Thyroid gland (tissue), 4 donors: ENCODE measurements at regions not wholly inside any gene's neighbourhood (a gene's known extent, or its start where the extent isn't known, plus 50 kb on each side); places are given as distances from the start of the nearest gene placed in this dataset.
"Not testable (repeated sequence)": the region's sequence is repeated elsewhere in the genome, so short reads cannot be mapped to it uniquely, and the experiment has no call there.

ENCODE experiments used
- DNase-seq, 2 donors: peaks; one replicate each; pipeline ENCODE4 v3.0.0-alpha.2; 2019
- H3K27ac ChIP-seq, 3 donors: fragments of 200-600 bp; sonication (generic); 1 replicate in 2 of 3; 2 replicates in 1 of 3; pipeline ENCODE4 v1.5.1; 2016 to 2019; ENCODE audit warnings: mild to moderate bottlenecking in 1 of 3, moderate library complexity in 1 of 3
- H3K27me3 ChIP-seq: fragments of 200-600 bp; sonication (generic); one replicate; pipeline ENCODE4 v1.5.1; 2019
- H3K36me3 ChIP-seq, 2 donors: fragments of 200-600 bp; sonication (generic); one replicate each; pipeline ENCODE4 v1.5.1; 2016 to 2019
- H3K4me1 ChIP-seq, 2 donors: fragments of 200-600 bp; sonication (generic); one replicate each; pipeline ENCODE4 v1.5.1; 2017 to 2019
- H3K4me3 ChIP-seq, 3 donors: fragments of 200-600 bp; sonication (generic); replicated peaks in 1 of 3; 1 replicate in 2 of 3; 2 replicates in 1 of 3; pipeline ENCODE4 v1.5.1; 2016; ENCODE audit warnings: mild to moderate bottlenecking in 1 of 3
- H3K9me3 ChIP-seq: fragments of 200-600 bp; sonication (generic); one replicate; pipeline ENCODE4 v1.5.1; 2017
- POLR2A ChIP-seq, 2 donors: fragments of 450-650 bp; IDR thresholded peaks; one replicate each; pipeline ENCODE4 v1.6.1; 2017; ENCODE audit warnings: antibody characterized with exemption in 2 of 2, mild to moderate bottlenecking in 2 of 2, moderate library complexity in 1 of 2
- WGBS, 2 donors: methylation state at CpG; one replicate each; pipeline ENCODE4 v1.1.5; 2017; 5-methylcytosine and 5-hydroxymethylcytosine counted together
- intact Hi-C: fragments of 100-400 bp; cut with DNase I; formaldehyde crosslinking; loops from one replicate; pipeline ENCODE4 v1.15.1; 2023
- TF ChIP-seq, protein P1 (sequence below), 6 experiments: fragments of 200-600 bp in 3 of 6; fragments of 450-650 bp in 3 of 6; sonication (generic) in 3 of 6; IDR thresholded peaks; one replicate each; pipeline ENCODE4 v1.5.1; 2016 to 2019; ENCODE audit warnings: antibody characterized with exemption in 6 of 6, mild to moderate bottlenecking in 2 of 6, inconsistent platforms in 1 of 6, moderate library complexity in 1 of 6

DNA sequence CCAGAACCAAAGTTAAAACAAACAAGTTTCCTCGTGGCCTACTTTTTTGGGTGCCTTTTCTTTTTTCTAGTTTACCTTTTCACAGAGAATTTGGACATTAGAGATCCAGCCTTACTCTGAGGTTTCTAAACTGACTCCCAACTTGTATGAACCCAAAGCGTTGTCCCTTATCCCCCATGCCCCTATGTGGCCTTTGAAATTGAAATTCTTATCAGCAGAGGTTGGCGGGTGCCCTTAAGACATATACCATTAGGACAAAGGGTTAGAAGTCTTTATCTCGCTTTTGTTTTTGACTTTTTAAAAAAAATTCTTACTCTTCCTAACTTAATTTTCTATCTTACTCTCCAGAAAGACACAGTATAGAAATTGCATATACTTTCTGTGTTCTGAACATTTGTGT lies 76.3 kb upstream of the C7orf33 start:
- Histone ChIP-seq H3K27ac (no peak overlapping the region), H3K27me3 (no peaks in the 10 kb centered on the region), H3K9me3 (no peaks in the 10 kb centered on the region), H3K4me3 (no peak overlapping the region), H3K4me1 (no peaks in the 10 kb centered on the region), H3K36me3 (no peaks in the 10 kb centered on the region)
- TF ChIP-seq POLR2A (IDR thresholded peaks at IDR 0.05): no peak
- TF ChIP-seq, protein P1, sequence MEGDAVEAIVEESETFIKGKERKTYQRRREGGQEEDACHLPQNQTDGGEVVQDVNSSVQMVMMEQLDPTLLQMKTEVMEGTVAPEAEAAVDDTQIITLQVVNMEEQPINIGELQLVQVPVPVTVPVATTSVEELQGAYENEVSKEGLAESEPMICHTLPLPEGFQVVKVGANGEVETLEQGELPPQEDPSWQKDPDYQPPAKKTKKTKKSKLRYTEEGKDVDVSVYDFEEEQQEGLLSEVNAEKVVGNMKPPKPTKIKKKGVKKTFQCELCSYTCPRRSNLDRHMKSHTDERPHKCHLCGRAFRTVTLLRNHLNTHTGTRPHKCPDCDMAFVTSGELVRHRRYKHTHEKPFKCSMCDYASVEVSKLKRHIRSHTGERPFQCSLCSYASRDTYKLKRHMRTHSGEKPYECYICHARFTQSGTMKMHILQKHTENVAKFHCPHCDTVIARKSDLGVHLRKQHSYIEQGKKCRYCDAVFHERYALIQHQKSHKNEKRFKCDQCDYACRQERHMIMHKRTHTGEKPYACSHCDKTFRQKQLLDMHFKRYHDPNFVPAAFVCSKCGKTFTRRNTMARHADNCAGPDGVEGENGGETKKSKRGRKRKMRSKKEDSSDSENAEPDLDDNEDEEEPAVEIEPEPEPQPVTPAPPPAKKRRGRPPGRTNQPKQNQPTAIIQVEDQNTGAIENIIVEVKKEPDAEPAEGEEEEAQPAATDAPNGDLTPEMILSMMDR (IDR thresholded peaks at IDR 0.05): no peak
- intact Hi-C loops: no loop called here
- DNase-seq: no peak
- 77 to 85% methylated on average over 4 of the region's 4 CpGs for WGBS, 2 donors

DNA sequence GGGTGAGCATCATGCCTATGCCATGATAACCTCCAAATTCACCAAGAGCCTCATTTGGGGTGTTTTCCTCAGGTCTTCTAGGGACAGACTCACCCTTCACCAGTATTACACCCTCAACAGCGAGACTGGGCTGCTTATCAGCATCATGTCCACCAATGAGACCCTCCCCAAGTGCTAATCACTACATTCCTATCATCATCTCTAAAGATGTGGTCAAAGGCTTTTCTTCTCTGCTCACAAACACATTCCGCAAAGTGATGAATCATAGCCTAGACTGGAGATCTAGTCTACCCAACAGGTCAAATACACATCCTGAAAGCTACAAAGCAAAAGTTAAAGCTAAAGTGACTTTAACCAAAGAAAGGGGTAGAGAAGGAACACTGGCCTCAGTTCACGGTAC lies 75.3 kb upstream of the C7orf33 start:
- no peak for TF ChIP-seq POLR2A (IDR thresholded peaks at IDR 0.05)
- TF ChIP-seq, protein P1 (IDR thresholded peaks at IDR 0.05): no peak
- H3K36me3 ChIP-seq: no peaks in the 10 kb centered on the region
- DNase-seq: no peak
- no peaks in the 10 kb centered on the region for H3K27me3 ChIP-seq
- H3K27ac ChIP-seq: no peak overlapping the region
- WGBS, 2 donors: 95 to 96% methylated on average over 3 of the region's 3 CpGs
- H3K9me3 ChIP-seq: no peaks in the 10 kb centered on the region
- intact Hi-C loops: no loop called here
- H3K4me3 ChIP-seq: no peak overlapping the region
- H3K4me1 ChIP-seq: no peaks in the 10 kb centered on the region

DNA sequence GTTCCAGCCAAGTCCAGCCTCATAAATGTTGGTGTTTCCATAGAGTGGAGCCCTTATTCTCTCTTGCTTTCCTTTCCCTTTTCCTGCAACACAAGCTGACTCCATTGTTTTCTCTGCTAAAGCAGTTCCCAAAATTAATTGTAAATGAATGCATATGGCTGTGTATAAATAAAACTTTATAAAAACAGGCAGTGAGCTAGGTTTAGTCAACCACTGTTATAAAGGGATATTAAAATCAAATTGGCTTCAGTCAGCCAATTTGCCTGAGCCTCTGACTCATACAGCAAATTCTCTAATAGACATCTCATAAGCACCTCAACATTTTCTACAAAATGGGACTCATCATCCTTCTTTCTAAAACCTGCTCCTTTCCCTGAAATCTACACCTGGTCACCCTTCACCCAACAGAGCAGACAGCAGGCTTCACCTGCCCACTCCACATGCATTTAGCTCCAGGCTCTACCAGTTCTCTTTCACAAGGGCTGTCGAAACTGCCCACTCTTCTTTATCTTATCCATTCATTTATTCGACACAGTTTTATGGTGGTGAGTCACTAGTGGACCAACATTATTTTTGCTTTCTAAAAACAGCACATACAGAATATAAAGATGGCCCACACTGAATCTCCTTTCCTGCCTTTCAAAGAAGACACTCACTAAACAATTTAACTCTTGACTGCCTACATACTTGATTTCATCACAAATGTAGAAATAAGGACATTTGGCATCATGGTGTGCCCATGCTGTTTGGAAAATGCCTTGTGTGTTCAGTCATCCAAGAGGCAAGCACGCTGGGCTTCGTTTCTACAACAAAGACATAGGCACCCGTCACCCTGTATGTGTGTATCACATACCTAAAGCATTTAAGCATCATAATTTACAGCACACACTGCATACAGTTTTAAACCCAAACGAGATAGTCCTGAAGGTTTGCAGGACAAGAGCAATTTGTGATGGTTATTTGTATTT lies 74.6 kb upstream of the C7orf33 start:
- intact Hi-C loops: no loop called here
- no peaks in the 10 kb centered on the region for H3K36me3 ChIP-seq
- no peaks in the 10 kb centered on the region for H3K27me3 ChIP-seq
- no peaks in the 10 kb centered on the region for H3K4me1 ChIP-seq
- WGBS, 2 donors: 84 to 85% methylated on average over 6 of the region's 6 CpGs
- no peak for DNase-seq
- H3K9me3 ChIP-seq: no peaks in the 10 kb centered on the region
- no peak for TF ChIP-seq POLR2A (IDR thresholded peaks at IDR 0.05)
- TF ChIP-seq, protein P1 (IDR thresholded peaks at IDR 0.05): no peak
- no peak overlapping the region for H3K27ac ChIP-seq
- no peak overlapping the region for H3K4me3 ChIP-seq

DNA sequence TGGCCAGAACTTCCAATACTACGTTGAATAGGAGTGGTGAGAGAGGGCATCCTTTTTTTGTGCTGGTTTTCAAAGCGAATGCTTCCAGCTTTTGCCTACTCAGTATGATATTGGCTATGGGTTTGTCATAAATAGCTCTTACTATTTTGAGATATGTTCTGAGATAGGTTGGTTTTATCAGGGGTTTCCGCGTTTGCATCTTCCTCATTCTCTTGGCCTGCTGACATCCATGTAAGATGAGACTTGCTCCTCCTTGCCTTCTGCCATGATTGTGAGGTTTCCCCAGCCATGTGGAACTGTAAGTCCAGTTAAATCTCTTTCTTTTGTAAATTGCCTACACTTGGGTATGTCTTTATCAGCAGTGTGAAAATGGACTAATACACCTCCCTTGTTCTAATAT lies 71.2 kb upstream of the C7orf33 start:
- H3K9me3 ChIP-seq, intact Hi-C loops, DNase-seq, H3K27me3 ChIP-seq, H3K4me1 ChIP-seq, H3K4me3 ChIP-seq, H3K27ac ChIP-seq, H3K36me3 ChIP-seq: not testable (repeated sequence)
- WGBS, 2 donors: 81 to 90% methylated on average over 4 of the region's 4 CpGs

DNA sequence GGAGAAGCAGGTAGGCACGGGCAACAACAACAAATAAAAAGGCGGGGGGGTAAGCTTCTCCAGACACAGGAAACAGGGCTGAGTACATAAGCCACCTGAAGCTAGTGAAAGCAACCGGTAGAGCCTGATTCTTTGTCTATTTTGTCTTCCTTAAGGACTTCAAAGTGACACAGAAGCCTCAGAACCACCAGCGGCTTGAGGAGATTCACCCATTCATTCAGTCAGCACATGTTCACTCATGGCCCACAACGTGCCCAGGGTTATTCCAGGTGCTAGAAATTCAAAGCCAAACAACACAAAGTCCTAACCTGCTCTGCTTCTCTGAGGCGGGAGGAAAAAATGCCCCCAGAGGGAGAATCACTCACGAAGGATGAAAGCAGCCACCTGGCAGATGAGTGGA lies 69.3 kb upstream of the C7orf33 start:
- Histone ChIP-seq H3K4me1 (peaks cover 6 to 11% of the 10 kb centered on the region in 2 donors), H3K9me3 (no peaks in the 10 kb centered on the region), H3K27ac (no peak overlapping the region), H3K4me3 (no peak overlapping the region), H3K27me3 (no peaks in the 10 kb centered on the region), H3K36me3 (no peaks in the 10 kb centered on the region)
- intact Hi-C loops: no loop called here
- WGBS, 2 donors: 52 to 54% methylated on average over 7 of the region's 7 CpGs
- TF ChIP-seq, protein P1 (IDR thresholded peaks at IDR 0.05): no peak
- no peak for TF ChIP-seq POLR2A (IDR thresholded peaks at IDR 0.05)
- no peak for DNase-seq
